Sigmoid colon (tissue), 6 donors: ENCODE measurements at regions not wholly inside any gene's neighbourhood (a gene's known extent, or its start where the extent isn't known, plus 50 kb on each side); places are given as distances from the start of the nearest gene placed in this dataset.
"Not testable (repeated sequence)": the region's sequence is repeated elsewhere in the genome, so short reads cannot be mapped to it uniquely, and the experiment has no call there.

Source experiments
- DNase-seq: peaks from one replicate; pipeline ENCODE4 v3.0.0-alpha.2; 2019
- H3K27ac ChIP-seq, 4 donors: fragments of 200-600 bp; sonication (generic); one replicate each; pipeline ENCODE4 v1.5.1; 2016 to 2019; ENCODE audit warnings: mild to moderate bottlenecking in 1 of 4
- H3K27me3 ChIP-seq, 3 donors: fragments of 200-600 bp; sonication (generic); one replicate each; pipeline ENCODE4 v1.5.1; 2019; ENCODE audit warnings: mild to moderate bottlenecking in 1 of 3
- H3K36me3 ChIP-seq, 4 donors: fragments of 200-600 bp; sonication (generic); one replicate each; pipeline ENCODE4 v1.5.1; 2016 to 2019
- H3K4me1 ChIP-seq, 4 donors: fragments of 200-600 bp; sonication (generic); one replicate each; pipeline ENCODE4 v1.5.1; 2017 to 2019
- H3K4me3 ChIP-seq, 4 donors: fragments of 200-600 bp; sonication (generic); one replicate each; pipeline ENCODE4 v1.5.1; 2017 to 2019; ENCODE audit warnings: mild to moderate bottlenecking in 2 of 4, moderate library complexity in 1 of 4
- H3K9me3 ChIP-seq, 4 donors: fragments of 200-600 bp in 3 of 4; sonication (generic) in 3 of 4; one replicate each; pipeline versions ENCODE4 v1.5.1 to v1.6.1; 2013 to 2019
- CTCF ChIP-seq, 4 experiments: fragments of 450-650 bp in 3 of 4; fragments of 200-600 bp in 1 of 4; IDR thresholded peaks; one replicate each; pipeline ENCODE4 v1.5.1; 2016 to 2019; ENCODE audit warnings: antibody characterized with exemption in 4 of 4, mild to moderate bottlenecking in 3 of 4, moderate library complexity in 2 of 4
- EP300 ChIP-seq, 4 donors: sonication (generic); formaldehyde crosslinking; IDR thresholded peaks; one replicate each; pipeline ENCODE4 v1.6.1; 2017; ENCODE audit warnings: antibody characterized with exemption in 4 of 4
- POLR2A ChIP-seq, 2 donors: fragments of 450-650 bp; IDR thresholded peaks; one replicate each; pipeline ENCODE4 v1.6.1; 2016; ENCODE audit warnings: antibody characterized with exemption in 2 of 2, mild to moderate bottlenecking in 2 of 2, moderate library complexity in 2 of 2
- POLR2AphosphoS5 ChIP-seq, 4 donors: sonication (generic); formaldehyde crosslinking; IDR thresholded peaks; one replicate each; pipeline ENCODE4 v1.6.1; 2017; ENCODE audit warnings: antibody characterized with exemption in 4 of 4
- WGBS, 2 donors: extraction: QIAGEN DNeasy Blood & Tissue Kit; methylation state at CpG; one replicate each; pipeline ENCODE4 v1.1.7; 2013; 5-methylcytosine and 5-hydroxymethylcytosine counted together
- intact Hi-C: fragments of 100-400 bp; cut with DNase I; formaldehyde crosslinking; loops from one replicate; pipeline ENCODE4 v1.15.1; 2023
- donor health status: healthy with polysubstance abuse.
- donor health status: healthy.

DNA sequence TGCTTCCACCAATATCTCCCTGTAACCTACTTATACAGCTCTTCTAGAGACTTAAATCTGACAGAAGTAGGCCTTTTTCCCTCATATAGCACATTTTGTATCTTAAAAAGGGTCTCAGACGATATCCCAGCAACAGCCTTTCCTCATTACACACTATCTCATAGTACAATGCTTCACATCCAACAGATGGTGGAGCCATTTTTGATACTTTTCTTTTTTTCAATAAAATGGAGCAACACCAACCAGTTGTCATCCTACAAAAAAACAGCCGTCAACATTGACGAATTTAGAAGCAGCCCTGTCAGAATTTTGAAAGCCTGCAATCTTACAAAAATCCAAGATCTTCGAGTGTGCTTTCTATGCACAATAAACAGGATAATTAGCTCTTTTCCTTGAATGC is 145.9 kb upstream of the NEBL start:
- intact Hi-C loops, result no loop called here
- Histone ChIP-seq H3K36me3 (no peaks in the 10 kb centered on the region), H3K4me3 (no peak overlapping the region), H3K4me1 (no peaks in the 10 kb centered on the region), H3K27me3 (no peaks in the 10 kb centered on the region), H3K9me3 (no peaks in the 10 kb centered on the region), H3K27ac (no peak overlapping the region)
- WGBS, 2 donors, result 92 to 94% methylated on average over 4 of the region's 4 CpGs
- DNase-seq, result no peak
- no peak for TF ChIP-seq POLR2AphosphoS5 (IDR thresholded peaks at IDR 0.05)
- TF ChIP-seq CTCF (IDR thresholded peaks at IDR 0.05), result no peak
- TF ChIP-seq EP300 (IDR thresholded peaks at IDR 0.05), result no peak
- TF ChIP-seq POLR2A (IDR thresholded peaks at IDR 0.05), result no peak

DNA sequence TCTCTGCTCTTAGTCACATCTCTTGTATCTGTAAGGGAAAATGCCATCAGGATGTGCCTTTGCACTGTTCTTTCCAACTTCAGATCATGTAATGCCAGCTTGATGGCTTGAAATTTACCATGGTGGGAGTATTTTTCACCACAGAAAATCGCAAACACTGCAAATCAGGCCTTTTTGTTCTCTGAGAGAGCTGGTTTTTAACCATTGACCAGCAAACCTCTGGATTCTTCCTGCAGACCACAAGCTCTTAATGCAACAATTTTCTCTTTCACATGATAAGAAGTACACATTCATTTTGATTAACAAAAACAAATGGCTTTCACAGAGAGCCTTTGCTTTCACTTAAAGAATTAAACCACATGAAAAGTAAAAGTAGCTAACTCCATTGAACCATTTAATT is 145.4 kb upstream of the NEBL start:
- intact Hi-C loops, result no loop called here
- 83 to 93% methylated on average over 1 of the region's 1 CpG for WGBS, 2 donors
- H3K27ac ChIP-seq, result no peak overlapping the region
- DNase-seq, result no peak
- no peak for TF ChIP-seq CTCF (IDR thresholded peaks at IDR 0.05)
- TF ChIP-seq POLR2AphosphoS5 (IDR thresholded peaks at IDR 0.05), result no peak
- TF ChIP-seq POLR2A (IDR thresholded peaks at IDR 0.05), result no peak
- TF ChIP-seq EP300 (IDR thresholded peaks at IDR 0.05), result no peak
- H3K9me3 ChIP-seq, result no peaks in the 10 kb centered on the region
- no peaks in the 10 kb centered on the region for H3K4me1 ChIP-seq
- H3K36me3 ChIP-seq, result no peaks in the 10 kb centered on the region
- no peak overlapping the region for H3K4me3 ChIP-seq
- H3K27me3 ChIP-seq, result no peaks in the 10 kb centered on the region

DNA sequence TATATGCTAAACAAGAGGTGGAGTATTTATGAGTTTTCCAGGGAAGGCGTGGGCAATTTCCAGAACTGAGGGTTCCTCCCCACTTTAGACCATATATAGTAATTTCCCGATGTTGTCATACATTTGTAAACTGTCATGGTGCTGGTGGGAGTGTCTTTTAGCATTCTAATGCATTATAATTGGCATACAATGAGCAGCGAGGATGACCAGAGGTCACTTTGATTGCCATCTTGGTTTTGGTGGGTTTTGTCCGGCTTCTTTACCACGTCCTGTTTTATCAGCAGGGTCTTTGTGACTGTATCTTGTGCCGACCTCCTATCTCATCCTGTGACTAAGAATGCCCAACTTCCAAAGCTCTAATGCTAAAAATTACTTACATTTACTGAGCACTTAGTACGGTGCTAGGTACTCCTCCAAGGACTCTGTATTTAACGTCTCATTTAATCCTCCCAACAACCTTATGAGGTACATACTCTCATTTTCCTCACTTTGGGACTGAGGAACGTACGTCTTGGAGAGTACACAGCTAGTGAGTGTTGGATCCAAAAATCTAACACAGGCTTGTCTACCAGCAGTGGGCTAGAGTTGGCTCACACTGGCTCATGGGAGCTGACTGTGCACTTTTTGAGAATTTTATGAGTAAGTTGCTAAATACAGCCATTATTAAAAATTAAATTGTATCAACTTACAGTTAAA is 144.8 kb upstream of the NEBL start:
- Histone ChIP-seq H3K9me3 (no peaks in the 10 kb centered on the region), H3K27me3 (no peaks in the 10 kb centered on the region), H3K36me3 (no peaks in the 10 kb centered on the region), H3K4me3 (no peak overlapping the region), H3K27ac (no peak overlapping the region), H3K4me1 (no peaks in the 10 kb centered on the region)
- intact Hi-C loops, result no loop called here
- WGBS, 2 donors, result 91 to 94% methylated on average over 10 of the region's 10 CpGs
- TF ChIP-seq POLR2A (IDR thresholded peaks at IDR 0.05), result no peak
- TF ChIP-seq POLR2AphosphoS5 (IDR thresholded peaks at IDR 0.05), result no peak
- no peak for TF ChIP-seq CTCF (IDR thresholded peaks at IDR 0.05)
- no peak for TF ChIP-seq EP300 (IDR thresholded peaks at IDR 0.05)
- DNase-seq, result no peak

DNA sequence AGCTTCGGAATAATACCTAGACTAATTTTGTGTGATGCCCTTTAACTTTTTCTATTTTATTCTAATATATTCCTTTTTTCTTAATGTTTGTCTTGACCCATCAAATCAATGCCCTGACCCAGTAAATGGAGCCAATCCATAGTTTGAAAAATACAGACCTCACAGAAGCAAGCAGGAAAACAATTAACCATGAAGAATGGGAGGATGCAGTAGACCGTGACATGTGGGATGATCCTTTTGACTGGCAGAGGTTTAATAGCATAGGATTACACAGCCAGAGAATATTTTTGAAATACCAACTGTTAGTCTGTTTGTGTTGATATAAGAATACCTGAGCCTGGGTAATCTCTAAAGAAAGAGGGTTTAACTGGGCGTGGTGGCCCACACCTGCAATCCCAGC is 142.6 kb upstream of the NEBL start:
- H3K9me3 ChIP-seq, result no peaks in the 10 kb centered on the region
- intact Hi-C loops, result no loop called here
- TF ChIP-seq POLR2A (IDR thresholded peaks at IDR 0.05) (no peak), CTCF (IDR thresholded peaks at IDR 0.05) (no peak), POLR2AphosphoS5 (IDR thresholded peaks at IDR 0.05) (no peak), EP300 (IDR thresholded peaks at IDR 0.05) (no peak)
- DNase-seq, result no peak
- no peaks in the 10 kb centered on the region for H3K36me3 ChIP-seq
- WGBS, 2 donors, result 90 to 93% methylated on average over 3 of the region's 3 CpGs
- H3K4me3 ChIP-seq, result no peak overlapping the region
- no peak overlapping the region for H3K27ac ChIP-seq
- H3K4me1 ChIP-seq, result no peaks in the 10 kb centered on the region
- no peaks in the 10 kb centered on the region for H3K27me3 ChIP-seq

GRCh38 chr10:21036757-21037156 is 139.6 kb upstream of the NEBL start:
- no peak overlapping the region for H3K27ac ChIP-seq
- intact Hi-C loops, result no loop called here
- 68 to 74% methylated on average over 5 of the region's 5 CpGs for WGBS, 2 donors
- TF ChIP-seq POLR2A (IDR thresholded peaks at IDR 0.05), result no peak
- no peak for TF ChIP-seq CTCF (IDR thresholded peaks at IDR 0.05)
- TF ChIP-seq EP300 (IDR thresholded peaks at IDR 0.05), result no peak
- TF ChIP-seq POLR2AphosphoS5 (IDR thresholded peaks at IDR 0.05), result no peak
- no peaks in the 10 kb centered on the region for H3K27me3 ChIP-seq
- no peak overlapping the region for H3K4me3 ChIP-seq
- no peaks in the 10 kb centered on the region for H3K9me3 ChIP-seq
- no peaks in the 10 kb centered on the region for H3K36me3 ChIP-seq
- no peaks in the 10 kb centered on the region for H3K4me1 ChIP-seq
- no peak for DNase-seq

- intact Hi-C loops, H3K27ac ChIP-seq, H3K9me3 ChIP-seq, DNase-seq, H3K36me3 ChIP-seq, H3K4me3 ChIP-seq, H3K4me1 ChIP-seq, H3K27me3 ChIP-seq: not testable (repeated sequence)
- 96 to 97% methylated on average over 3 of the region's 3 CpGs for whole genome bisulfite sequencing, 2 donors
Measured at GRCh38 chr10:21034770-21035169, 137.7 kb upstream of the NEBL start.
